IMR-90 (cell line): ENCODE measurements at regions not wholly inside any gene's neighbourhood (a gene's known extent, or its start where the extent isn't known, plus 50 kb on each side); places are given as distances from the start of the nearest gene placed in this dataset.

Source experiments
- BHLHE40 ChIP-seq: fragments of 150-350 bp; IDR thresholded peaks from 2 replicates; pipeline ENCODE4 v1.6.1; 2016; ENCODE audit warnings: mild to moderate bottlenecking, low read depth, low read length
- CEBPB ChIP-seq: IDR thresholded peaks from 2 replicates; pipeline ENCODE4 v1.6.1; 2012; ENCODE audit warnings: low read depth, low read length, improper control_type of control experiment
- CHD1 ChIP-seq: IDR thresholded peaks from 2 replicates; pipeline ENCODE4 v1.6.1; 2012; ENCODE audit warnings: low read depth, low read length, improper control_type of control experiment
- CTCF ChIP-seq: conservative IDR thresholded peaks from 2 replicates; pipeline ENCODE4 v1.5.1; 2012; ENCODE audit warnings: mild to moderate bottlenecking, low read depth, low read length, improper control_type of control experiment
- ELK1 ChIP-seq: fragments of 150-350 bp; IDR thresholded peaks from 2 replicates; pipeline ENCODE4 v1.6.1; 2016; ENCODE audit warnings: low read depth, mild to moderate bottlenecking, low read length, moderate library complexity, borderline replicate concordance
- MAFK ChIP-seq: IDR thresholded peaks from 2 replicates; pipeline ENCODE4 v1.6.1; 2012; ENCODE audit warnings: low read depth, low read length, improper control_type of control experiment
- MAZ ChIP-seq: IDR thresholded peaks from 2 replicates; pipeline ENCODE4 v1.6.1; 2012; ENCODE audit warnings: low read depth, mild to moderate bottlenecking, low read length, improper control_type of control experiment, moderate library complexity, borderline replicate concordance
- POLR2A ChIP-seq: IDR thresholded peaks from 2 replicates; pipeline ENCODE4 v1.6.1; 2012; ENCODE audit warnings: mild to moderate bottlenecking, low read depth, low read length
- RAD21 ChIP-seq: IDR thresholded peaks from 2 replicates; pipeline ENCODE4 v1.6.1; 2012; ENCODE audit warnings: low read length, improper control_type of control experiment
- RCOR1 ChIP-seq: IDR thresholded peaks from 2 replicates; pipeline ENCODE4 v1.6.1; 2012; ENCODE audit warnings: mild to moderate bottlenecking, low read length, improper control_type of control experiment; ENCODE audit not compliant: insufficient replicate concordance
- RFX5 ChIP-seq: IDR thresholded peaks from 2 replicates; pipeline ENCODE4 v1.8.0; 2012; ENCODE audit warnings: low read depth, mild to moderate bottlenecking, low read length, moderate library complexity
- SMC3 ChIP-seq: fragments of 150-350 bp; IDR thresholded peaks from 2 replicates; pipeline ENCODE4 v1.6.1; 2016; ENCODE audit warnings: low read depth, mild to moderate bottlenecking, antibody characterized with exemption, low read length, moderate library complexity

GRCh38 chr4:147347217-147347616, 133.7 kb upstream of the EDNRA start:
- TF ChIP-seq POLR2A (no peak), CTCF (no peak), RAD21 (no peak), MAZ (no peak), CEBPB (no peak), CHD1 (no peak), RFX5 (no peak), BHLHE40 (no peak), SMC3 (no peak), ELK1 (no peak), MAFK (no peak), RCOR1 (no peak)
